Esophagus squamous epithelium (tissue), 4 donors: ENCODE measurements at regions not wholly inside any gene's neighbourhood (a gene's known extent, or its start where the extent isn't known, plus 50 kb on each side); places are given as distances from the start of the nearest gene placed in this dataset.

Experiments used
- POLR2A ChIP-seq, 4 donors: fragments of 450-650 bp; IDR thresholded peaks; one replicate each; pipeline ENCODE4 v1.6.1; 2017; ENCODE audit warnings: antibody characterized with exemption in 4 of 4, mild to moderate bottlenecking in 4 of 4, moderate library complexity in 3 of 4
- TF ChIP-seq, protein P1 (sequence below), 6 experiments: fragments of 450-650 bp in 4 of 6; fragments of 200-600 bp in 2 of 6; sonication (generic) in 2 of 6; IDR thresholded peaks; one replicate each; pipeline ENCODE4 v1.5.1; 2016 to 2019; ENCODE audit warnings: antibody characterized with exemption in 6 of 6, mild to moderate bottlenecking in 4 of 6, moderate library complexity in 4 of 6

DNA sequence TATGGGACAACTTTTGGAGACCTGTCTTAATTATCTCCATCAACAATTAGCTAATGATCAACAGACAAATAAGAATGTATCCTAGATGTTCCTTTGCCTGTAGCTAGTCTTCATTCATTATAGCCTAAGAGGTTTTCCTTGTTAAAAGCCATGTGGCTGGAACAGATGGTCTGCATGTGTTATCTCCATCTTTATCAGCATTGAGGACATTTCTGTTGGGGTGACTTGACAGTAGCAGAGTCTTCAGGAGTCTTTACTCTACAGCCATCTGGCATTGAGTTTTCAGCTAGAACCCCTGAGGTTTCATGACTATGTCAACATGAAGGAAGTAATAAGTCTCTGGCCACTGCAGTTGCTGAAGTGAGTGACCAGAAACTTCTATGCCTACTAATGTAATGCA is 106.6 kb upstream of the TLE4 start:
- TF ChIP-seq, protein P1, sequence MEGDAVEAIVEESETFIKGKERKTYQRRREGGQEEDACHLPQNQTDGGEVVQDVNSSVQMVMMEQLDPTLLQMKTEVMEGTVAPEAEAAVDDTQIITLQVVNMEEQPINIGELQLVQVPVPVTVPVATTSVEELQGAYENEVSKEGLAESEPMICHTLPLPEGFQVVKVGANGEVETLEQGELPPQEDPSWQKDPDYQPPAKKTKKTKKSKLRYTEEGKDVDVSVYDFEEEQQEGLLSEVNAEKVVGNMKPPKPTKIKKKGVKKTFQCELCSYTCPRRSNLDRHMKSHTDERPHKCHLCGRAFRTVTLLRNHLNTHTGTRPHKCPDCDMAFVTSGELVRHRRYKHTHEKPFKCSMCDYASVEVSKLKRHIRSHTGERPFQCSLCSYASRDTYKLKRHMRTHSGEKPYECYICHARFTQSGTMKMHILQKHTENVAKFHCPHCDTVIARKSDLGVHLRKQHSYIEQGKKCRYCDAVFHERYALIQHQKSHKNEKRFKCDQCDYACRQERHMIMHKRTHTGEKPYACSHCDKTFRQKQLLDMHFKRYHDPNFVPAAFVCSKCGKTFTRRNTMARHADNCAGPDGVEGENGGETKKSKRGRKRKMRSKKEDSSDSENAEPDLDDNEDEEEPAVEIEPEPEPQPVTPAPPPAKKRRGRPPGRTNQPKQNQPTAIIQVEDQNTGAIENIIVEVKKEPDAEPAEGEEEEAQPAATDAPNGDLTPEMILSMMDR (IDR thresholded peaks at IDR 0.05), result no peak
- no peak for TF ChIP-seq POLR2A (IDR thresholded peaks at IDR 0.05)
